HG03196 (cell line): ENCODE measurements at regions not wholly inside any gene's neighbourhood (a gene's known extent, or its start where the extent isn't known, plus 50 kb on each side); places are given as distances from the start of the nearest gene placed in this dataset.

Experiments used
- ATAC-seq: cut with Tn5 transposase; IDR thresholded peaks from one replicate; pipeline ENCODE4 v1.9.1; 2021; ENCODE audit not compliant: unreplicated experiment

DNA sequence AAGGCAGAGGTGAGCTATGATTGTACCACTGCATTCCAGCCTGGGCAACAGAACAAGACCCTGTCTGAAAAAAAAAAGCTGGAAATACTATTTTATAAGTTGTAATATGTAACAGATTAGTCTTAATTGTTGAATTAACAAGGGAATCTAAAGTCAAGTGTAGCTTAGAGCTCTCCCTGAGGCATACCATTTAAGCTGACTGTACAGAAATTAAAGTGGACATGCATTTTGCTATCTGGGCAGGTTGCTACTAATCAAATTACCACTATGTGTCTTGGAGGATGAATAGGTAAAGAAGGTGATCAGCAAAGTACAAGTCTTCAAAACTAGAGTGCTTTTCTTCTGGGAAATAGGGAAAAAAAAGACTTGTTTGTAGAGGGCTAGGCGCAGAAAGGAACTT is 205.3 kb upstream of the JADE1 start:
- ATAC-seq, result no peak

DNA sequence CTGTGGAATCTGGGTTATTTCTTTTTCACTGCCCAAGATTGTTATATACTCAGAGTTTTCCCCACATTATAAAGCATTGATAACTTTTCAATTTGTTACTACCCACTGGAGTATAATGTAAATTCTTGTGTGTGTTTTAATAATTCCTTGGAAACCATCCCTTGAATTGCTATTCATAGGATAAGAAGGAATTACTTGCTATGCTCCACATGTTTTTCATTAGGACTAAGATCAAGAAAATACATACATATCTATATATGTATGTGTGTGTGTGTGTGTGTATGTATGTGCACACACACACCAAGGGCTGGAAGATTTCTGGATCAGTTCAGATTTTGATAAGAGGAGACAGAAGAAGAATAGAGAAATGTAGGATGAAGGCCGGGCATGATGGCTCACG is 206.4 kb upstream of the JADE1 start:
- ATAC-seq, result no peak

DNA sequence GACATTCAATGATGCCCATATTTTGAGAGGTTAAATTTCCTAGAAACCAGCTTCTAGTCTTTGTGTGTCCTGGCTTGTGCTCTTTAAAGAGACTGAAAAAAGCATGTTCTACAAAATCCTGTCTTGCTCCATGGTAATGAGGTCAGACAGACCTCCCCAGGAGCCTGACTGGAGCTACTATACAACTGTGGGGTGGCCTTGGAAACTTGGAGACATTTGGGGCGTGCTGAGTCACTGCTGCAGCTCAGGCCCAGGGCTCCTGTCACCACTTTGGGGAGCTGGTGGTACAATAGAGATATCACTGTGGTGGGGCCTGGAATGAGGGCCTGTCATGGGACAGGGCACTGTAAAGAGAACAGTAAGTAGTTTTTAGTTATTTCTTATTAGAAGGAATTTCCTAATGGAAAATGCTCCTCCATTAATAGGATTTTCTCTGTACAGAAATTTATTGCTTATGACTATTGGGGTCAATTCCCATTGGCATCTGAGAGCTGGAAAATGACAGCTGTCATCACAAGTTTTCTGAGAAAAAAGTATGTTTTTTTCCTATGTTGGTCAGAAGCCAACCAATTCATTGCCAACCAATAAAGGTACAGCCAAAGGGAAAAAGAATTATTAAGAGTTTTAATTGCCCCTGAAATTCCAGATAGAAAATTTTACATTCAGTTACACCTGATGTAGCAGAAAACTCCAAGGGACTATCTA is 207.4 kb upstream of the JADE1 start:
- no peak for ATAC-seq

DNA sequence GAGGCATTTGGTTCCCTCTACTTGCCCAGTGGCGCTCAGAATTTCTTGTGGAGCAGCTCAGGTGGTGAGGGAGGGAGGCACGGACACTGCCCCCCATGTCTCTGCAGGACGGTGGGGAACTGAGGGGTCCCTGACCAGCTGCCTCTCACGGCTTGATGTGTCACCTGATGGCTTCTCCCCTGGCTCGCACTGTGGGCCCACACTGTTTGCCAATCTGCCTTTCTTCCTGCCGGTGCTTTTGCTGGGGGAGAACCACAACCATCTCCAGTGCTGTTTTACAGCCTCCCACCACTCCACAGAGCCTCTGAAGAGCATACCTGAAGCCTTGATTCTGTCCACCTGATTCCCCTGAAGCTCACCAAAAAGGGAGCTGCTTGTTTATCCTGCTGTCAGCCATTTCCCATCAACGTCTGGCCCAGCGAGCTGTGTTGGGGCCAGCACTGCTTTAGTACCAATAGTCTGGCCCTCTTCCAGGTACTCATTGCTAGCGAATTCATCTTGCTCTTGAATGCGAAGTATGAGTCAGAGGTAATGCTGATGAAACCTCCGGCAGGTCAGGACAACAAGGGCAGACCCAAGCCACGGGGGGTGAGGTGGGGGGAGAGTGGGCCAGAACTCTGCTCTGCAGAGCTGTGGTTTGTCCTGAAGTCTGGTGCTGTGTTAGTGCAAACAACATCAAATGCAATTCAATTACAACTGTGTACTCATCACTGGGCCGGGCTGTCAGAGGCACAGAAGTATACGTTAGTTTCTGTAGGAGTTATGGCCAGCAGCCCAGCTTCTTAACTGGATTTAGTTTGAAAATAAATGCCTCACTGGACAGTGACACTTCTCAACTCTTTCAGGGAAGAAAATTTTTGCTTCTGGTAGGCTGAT is 208.3 kb upstream of the JADE1 start:
- ATAC-seq, result no peak

DNA sequence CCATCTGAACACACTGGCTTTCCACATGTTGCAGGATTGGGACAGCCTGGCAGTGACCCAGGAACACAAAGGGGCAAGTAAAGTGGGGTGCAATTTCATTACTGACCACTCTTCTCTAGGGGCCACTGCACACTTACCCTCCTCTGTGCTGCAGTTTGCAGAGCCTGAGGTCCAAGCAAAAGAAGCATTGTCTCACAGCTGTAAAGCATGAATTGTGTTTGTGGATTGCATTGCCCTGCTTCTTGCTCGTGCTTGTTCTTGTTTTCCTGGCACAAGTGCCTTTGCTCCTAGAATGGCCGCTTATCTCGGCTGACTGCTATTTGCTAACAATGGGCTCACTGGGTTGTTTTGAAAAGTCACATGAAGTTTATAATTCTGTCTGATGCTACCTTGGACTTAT is 209.1 kb upstream of the JADE1 start:
- ATAC-seq, result no peak

DNA sequence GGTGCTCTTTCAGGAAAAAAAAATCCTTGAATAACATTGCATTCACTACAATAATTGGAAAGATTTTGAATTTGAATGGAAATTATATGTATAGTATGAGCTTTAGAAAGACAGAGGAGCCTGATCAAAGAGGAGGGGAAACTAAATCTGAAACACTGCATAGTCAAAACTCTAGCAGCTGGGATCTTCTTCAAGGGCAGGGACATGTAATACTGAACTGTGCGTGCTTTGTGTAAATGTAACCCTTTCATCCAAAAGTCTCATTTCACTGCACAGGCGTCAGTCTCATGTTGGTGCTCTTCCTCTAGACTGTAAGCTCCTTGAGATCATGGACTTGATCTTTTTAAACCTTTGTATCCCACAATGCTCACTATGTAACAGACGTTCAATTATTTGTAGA is 212.0 kb upstream of the JADE1 start:
- no peak for ATAC-seq

DNA sequence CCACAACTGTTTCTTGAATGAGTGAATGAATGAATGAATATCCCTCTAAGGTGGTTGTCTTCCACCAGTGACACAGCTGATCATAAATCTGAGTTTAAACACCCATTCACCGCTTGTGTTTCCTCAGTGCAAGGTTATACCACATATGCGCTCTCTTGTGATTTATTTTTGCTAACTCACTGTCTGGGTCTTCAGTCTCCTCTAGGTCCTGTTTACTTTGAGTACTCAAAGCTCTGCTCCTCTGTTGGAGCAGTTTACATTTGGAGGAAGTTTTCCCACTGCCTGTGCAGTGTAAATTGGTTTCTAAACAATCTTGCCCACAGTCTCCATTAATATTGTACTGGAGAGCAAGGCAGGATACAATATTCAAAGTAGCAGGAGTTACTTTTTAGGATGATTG is 212.6 kb upstream of the JADE1 start:
- no peak for ATAC-seq

DNA sequence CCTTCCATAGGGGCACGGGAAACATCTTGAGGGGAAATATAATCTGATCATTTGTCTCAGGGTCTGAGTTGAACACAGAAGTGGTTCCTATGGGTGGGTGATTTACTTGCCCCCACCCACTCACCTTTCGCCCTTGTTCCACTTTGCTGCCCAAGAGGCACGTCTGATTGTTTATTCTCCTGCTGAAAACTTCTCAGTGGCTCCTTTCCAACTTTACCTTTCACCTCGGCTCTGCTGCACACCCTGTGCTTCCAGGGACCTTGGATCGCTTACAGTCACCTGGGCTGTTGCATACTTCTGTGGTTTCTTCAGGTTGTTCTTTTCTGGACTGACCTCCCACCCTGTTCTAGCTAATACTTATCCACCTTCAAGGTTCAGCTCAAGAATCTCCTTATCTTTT is 213.4 kb upstream of the JADE1 start:
- ATAC-seq, result no peak

DNA sequence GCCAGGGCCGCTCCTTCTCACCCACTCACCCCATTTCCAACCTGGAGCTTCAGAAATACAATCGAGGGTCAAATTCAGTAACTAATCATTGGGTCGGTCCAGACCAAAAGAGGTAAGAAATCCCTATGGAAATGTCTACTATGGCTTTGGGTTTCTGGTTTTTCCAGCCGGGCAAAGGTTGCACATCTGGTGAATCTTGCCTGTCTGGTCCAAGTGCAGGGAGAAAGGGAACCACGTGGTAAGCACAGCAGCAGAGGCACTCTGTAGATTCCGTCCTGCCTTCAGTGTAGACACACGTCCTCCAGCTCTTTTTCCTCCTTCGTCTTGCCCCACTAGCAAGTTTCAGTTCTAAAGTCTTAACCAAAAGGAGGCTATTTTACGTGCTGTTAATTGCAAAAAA is 218.0 kb upstream of the JADE1 start:
- no peak for ATAC-seq

DNA sequence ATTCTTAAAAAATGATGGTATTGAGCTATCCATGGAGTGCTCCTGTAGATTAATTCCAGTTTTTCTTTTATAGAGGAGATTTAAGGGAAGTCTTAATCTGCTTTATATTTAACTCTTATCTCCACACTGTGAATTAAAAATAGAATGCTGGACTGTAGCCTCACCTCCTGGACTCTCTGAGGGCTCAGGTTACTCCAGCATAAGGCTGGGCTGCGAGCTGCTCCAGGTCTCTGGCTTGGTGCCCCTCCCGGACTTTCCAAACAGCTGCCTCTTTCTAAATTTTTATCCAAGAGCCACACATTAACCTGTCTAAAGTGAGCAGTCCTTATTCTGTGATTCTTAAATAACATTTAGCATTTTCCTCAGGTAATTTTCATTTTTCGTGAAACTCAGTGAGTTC is 218.7 kb upstream of the JADE1 start:
- ATAC-seq, result no peak

DNA sequence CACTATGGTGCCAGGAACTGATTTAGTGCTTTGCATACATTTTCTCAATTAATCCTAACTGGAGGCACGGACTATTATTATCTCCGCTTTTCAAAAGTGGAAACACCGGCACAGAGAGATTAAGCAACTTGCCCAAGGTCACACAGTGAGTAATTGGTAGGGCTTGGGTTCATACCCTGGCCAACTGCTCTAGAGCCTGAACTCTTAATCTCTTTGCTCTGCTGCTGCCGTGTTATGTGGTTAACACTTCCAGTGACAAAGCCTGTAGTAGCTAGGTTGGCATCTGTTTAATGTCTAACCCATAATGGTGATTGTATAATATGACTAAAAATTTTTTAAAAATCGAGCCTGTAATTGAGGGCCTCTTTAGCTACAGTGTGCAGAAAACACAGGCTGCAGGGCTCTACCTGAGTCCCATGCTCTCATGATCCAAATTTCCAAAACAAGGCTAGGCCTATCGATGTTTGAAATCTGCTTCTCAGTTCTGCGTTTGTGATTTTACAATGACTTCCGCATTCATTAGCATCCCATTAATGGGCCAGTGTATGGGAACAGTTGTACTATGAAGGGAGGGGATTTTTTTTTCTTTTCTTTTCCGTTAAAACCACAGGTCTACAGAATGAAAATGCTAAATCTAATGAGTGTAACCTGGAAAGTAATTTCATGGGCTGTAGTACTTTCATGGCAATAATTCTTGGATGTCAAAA is 219.3 kb upstream of the JADE1 start:
- no peak for ATAC-seq

DNA sequence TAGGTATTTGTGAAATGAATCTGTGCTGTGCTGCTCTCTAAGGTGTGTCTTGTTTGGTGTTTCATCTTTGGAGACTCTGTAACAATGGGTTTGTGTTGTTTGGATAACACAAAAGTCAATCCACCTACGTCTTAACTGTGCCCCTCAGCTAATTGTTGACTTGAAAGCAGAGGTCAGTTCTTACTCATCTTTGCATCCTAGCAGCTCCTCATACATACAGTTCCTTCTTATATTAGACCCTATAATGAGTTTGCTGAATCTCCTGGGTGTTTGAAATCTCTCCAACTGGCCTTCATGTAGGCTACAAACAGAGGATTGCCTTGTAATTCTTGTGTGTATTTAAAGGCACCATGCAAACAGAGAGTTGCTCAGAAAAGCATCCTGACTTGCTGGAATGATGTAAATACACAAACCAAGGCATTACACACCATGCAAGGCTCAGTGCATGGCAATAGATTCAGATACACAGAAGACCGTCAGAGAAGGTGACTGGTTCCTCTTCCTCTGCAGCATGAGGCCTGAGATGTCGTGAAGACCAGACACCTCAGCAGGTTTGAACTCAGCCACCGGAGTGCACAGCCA is 220.0 kb upstream of the JADE1 start:
- no peak for ATAC-seq

DNA sequence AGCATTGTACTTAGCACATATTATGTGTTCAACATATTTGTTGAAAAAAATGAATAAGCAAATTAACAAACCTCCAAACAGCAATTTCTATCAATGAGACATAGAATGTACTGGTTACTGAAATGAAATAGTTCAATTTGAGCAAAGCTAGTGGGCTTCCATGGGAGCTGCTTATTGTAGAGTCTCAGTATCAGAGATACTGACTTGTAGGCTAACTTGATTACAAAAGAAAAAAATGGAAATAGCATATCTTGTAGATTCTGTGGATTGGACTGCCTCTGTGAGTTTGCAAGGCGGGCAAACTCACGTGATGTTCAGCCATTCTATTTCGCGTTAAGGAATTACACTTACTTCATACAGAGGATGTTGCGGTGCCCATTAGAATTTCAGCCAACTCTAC is 222.1 kb upstream of the JADE1 start:
- no peak for ATAC-seq

DNA sequence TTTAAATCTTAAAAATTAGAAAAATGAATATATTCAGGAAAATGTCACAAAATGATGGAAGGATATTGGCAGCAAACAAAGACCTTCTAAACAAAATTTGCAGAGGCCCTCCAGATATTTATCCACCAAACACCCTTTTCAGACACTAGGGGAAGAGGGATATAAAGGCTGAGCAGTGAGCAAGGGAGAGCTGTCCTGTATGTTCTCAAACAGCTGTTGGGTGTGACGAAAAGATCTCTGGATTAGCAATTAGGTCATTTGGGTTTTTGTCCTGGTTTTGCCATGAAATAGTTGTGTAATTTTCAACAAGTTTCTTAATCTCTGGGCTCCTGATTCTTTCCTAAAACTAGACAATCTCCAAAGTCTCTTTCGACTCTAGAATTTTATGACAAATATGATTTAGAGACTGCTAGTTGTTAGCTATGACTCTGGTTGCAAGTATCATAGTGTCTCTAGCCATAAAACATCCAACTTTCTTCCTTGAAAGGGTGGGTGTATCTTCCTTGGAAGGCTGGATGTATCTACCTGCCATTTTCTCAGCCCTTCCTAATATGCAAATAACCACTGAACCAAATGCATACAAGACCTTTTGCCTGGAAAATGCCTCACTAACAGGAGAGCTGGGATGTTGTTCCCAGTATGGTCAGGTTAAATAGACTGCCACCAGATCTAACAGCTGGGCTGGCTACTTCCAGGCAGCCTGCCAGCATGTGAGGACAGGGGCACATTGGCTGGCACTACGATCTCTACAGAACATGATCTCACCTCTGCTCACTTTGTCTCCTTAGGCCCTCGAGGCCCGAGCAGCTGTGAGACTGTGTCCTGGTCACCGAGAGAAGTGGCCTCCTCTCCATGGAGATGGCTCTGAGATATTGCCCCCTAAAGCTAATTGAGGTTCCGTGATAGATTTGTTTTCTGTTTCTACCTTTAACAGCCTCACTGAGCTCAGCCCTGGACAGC is 225.5 kb upstream of the JADE1 start:
- ATAC-seq, result no peak

DNA sequence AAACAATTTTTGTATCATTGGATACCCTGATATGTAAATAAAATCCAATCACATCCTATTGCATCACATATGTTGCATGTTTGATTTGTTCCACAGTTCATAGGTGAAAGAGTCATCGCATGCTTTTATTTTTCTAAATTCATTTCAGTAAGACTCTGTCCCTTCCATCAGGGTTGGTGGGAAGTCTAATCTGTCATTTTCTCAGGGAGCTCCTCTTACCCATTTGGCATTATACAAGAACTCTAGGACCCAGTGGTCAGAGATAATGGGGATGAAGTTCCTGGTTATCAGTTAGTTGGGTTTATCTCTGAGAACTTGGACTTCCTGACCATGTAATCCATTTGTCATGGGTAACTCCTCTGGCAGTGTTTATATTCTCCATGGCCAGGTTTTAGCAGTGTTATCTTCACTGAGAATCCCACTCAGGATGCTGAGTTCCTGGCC is 227.1 kb upstream of the JADE1 start:
- no peak for ATAC-seq

DNA sequence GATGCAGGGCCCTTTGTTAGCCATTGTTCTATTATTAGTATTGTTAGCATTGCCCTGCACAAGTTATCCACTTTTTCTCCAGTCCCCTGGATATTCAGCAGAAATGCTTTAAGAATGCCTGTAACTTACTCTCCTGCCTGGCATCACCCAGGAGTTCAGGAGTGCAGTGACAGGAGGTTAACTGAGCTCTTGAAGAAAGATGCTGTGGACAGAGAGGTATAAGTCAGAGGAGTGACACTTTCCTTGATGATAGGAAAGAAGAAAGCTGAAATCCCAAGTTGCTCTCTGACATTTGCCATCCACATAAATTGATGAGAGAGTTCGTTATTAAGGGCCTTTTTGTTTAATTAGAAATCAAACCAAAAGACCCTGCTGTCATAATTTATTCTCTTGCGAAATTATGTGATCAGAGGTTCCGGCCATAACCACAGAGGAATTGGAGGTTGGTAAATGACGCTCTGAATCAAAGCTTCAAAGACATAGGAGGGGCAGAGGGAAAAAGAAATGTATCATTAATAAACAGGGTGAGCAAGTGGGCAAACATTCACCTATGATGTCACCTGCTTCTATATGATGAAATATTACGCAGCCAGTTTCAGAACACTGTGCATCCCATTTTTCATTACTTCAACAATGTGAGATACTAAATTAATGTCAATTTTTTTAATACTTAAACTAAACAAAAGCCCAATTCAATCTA is 230.2 kb upstream of the JADE1 start:
- ATAC-seq, result no peak

DNA sequence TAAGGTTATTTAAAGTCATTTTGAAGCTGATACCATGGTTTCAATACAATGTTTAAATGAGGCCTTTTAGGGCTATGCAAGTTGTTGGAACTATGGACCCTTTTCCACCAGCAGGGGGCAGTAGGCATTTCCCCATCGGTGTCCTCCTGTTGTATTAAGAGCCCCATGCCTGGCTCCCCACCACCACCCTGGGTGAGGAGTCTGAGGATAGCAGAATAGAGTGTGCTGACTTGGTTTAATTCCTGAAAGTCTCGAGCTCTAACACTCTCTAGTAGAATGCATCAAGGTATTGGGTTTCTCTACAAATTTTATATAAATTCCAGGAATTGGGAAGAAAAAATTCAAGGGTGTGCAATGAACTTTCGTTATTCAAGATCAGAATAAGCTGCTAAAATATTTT is 234.8 kb upstream of the JADE1 start:
- peak; percentile 78 for ATAC-seq

DNA sequence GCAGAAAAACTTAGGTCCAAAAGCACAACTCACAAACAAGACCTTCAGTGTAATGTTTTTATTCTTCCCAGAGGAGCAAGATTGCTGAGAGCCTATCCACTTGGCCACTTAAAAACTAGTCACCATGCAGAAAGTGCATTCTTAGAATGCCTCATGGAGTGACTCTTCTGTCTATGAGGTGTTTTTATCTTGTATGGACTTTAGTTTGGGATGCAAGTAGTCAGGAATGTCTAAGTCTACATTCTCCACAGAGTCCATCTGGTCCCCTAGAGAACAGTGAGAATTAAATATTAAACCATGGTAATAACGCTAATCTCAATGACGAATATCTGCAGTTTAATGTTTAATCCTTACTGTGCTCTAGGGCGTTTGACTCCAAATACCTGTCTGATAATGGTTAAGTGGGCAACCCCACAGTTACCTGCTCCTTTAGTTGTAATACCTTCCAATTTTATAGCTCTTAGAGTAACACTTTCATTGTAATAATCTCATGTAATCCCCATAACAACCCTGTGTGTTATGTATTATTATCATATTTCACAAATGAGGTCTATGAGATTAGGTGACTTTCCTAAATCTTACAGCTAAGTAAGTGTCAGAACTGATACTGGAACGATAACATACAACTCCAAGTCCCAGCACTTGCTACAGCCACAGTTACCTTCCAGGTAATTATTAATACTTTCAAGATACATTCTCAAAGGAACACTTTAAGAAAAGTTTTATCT is 235.6 kb upstream of the JADE1 start:
- no peak for ATAC-seq

DNA sequence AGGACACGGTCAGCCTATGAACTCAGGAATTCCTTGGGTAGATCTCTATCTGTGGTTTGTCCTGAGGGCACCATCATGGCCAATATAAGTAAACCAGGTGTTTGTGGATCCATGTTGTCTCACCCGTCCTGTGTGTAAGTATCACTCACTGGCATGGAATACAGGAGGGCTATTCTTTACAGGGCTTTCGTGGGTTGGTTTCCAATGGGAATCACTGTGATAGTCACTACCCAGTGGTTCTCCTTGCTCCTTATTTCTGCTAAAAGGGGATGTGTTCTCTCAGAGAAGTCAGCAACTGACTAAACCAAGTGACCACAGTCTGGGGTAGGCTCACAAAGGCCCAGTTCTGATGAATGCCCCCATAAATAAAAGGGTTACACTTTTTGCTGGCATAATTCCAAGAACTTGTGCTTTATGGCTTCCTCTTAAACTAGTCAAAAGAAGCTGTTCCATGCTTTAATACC is 236.7 kb upstream of the JADE1 start:
- no peak for ATAC-seq
